IMR-90 (cell line): ENCODE measurements at regions not wholly inside any gene's neighbourhood (a gene's known extent, or its start where the extent isn't known, plus 50 kb on each side); places are given as distances from the start of the nearest gene placed in this dataset.

Source experiments
- MXI1 ChIP-seq: IDR thresholded peaks from 2 replicates; pipeline ENCODE4 v1.6.1; 2012; ENCODE audit warnings: low read depth, mild to moderate bottlenecking, low read length, moderate library complexity, borderline replicate concordance
- POLR2A ChIP-seq: IDR thresholded peaks from 2 replicates; pipeline ENCODE4 v1.6.1; 2012; ENCODE audit warnings: mild to moderate bottlenecking, low read depth, low read length
- RAD21 ChIP-seq: IDR thresholded peaks from 2 replicates; pipeline ENCODE4 v1.6.1; 2012; ENCODE audit warnings: low read length, improper control_type of control experiment
- RFX5 ChIP-seq: IDR thresholded peaks from 2 replicates; pipeline ENCODE4 v1.8.0; 2012; ENCODE audit warnings: low read depth, mild to moderate bottlenecking, low read length, moderate library complexity
- TF ChIP-seq, protein P1 (sequence below): conservative IDR thresholded peaks from 2 replicates; pipeline ENCODE4 v1.5.1; 2012; ENCODE audit warnings: mild to moderate bottlenecking, low read depth, low read length, improper control_type of control experiment

- TF ChIP-seq, protein P1, sequence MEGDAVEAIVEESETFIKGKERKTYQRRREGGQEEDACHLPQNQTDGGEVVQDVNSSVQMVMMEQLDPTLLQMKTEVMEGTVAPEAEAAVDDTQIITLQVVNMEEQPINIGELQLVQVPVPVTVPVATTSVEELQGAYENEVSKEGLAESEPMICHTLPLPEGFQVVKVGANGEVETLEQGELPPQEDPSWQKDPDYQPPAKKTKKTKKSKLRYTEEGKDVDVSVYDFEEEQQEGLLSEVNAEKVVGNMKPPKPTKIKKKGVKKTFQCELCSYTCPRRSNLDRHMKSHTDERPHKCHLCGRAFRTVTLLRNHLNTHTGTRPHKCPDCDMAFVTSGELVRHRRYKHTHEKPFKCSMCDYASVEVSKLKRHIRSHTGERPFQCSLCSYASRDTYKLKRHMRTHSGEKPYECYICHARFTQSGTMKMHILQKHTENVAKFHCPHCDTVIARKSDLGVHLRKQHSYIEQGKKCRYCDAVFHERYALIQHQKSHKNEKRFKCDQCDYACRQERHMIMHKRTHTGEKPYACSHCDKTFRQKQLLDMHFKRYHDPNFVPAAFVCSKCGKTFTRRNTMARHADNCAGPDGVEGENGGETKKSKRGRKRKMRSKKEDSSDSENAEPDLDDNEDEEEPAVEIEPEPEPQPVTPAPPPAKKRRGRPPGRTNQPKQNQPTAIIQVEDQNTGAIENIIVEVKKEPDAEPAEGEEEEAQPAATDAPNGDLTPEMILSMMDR: no peak
- TF ChIP-seq POLR2A: no peak
- TF ChIP-seq RAD21: no peak
- TF ChIP-seq RFX5: no peak
- no peak for TF ChIP-seq MXI1
Measured at GRCh38 chr4:124307143-124307542, 405.4 kb downstream of the ANKRD50 start.
